Trophoblast cell (in vitro differentiated cells and primary cell): ENCODE measurements at regions not wholly inside any gene's neighbourhood (a gene's known extent, or its start where the extent isn't known, plus 50 kb on each side); places are given as distances from the start of the nearest gene placed in this dataset.

Source experiments
- DNase-seq, 2 donors: peaks; one replicate each; pipeline ENCODE4 v3.0.0-alpha.2; 2016
- H2AFZ ChIP-seq: 2 replicates; pipeline ENCODE4 v1.6.1; 2013; ENCODE audit warnings: low read length, moderate library complexity, mild to moderate bottlenecking; ENCODE audit not compliant: insufficient read depth, poor library complexity
- H2AK5ac ChIP-seq: 2 replicates; pipeline ENCODE4 v1.6.1; 2013; ENCODE audit warnings: mild to moderate bottlenecking, low read length
- H2BK120ac ChIP-seq: 2 replicates; pipeline ENCODE4 v1.6.1; 2013; ENCODE audit warnings: low read length, mild to moderate bottlenecking, moderate library complexity; ENCODE audit not compliant: insufficient read depth, poor library complexity
- H2BK12ac ChIP-seq: 2 replicates; pipeline ENCODE4 v1.6.1; 2013; ENCODE audit warnings: mild to moderate bottlenecking, low read length, moderate library complexity
- H2BK5ac ChIP-seq: 2 replicates; pipeline ENCODE4 v1.6.1; 2013; ENCODE audit warnings: low read length, low read depth, moderate library complexity, mild to moderate bottlenecking; ENCODE audit not compliant: poor library complexity
- H3K14ac ChIP-seq: 2 replicates; pipeline ENCODE4 v1.6.1; 2013; ENCODE audit warnings: mild to moderate bottlenecking, low read length
- H3K18ac ChIP-seq: 2 replicates; pipeline ENCODE4 v1.6.1; 2013; ENCODE audit warnings: mild to moderate bottlenecking, low read length
- H3K23ac ChIP-seq: 2 replicates; pipeline ENCODE4 v1.6.1; 2013; ENCODE audit warnings: low read length
- H3K27ac ChIP-seq: 2 replicates; pipeline ENCODE4 v1.5.1; 2013; ENCODE audit warnings: low read depth, mild to moderate bottlenecking, inconsistent platforms, low read length, moderate library complexity
- H3K27me3 ChIP-seq: 2 replicates; pipeline ENCODE4 v1.6.1; 2013; ENCODE audit warnings: inconsistent platforms, mild to moderate bottlenecking, low read length, moderate library complexity; ENCODE audit not compliant: insufficient read depth
- H3K36me3 ChIP-seq, 2 experiments: 1 replicate in 1 of 2; 2 replicates in 1 of 2; pipeline ENCODE4 v1.6.1; 2013; ENCODE audit warnings: low read length in 2 of 2, mild to moderate bottlenecking in 2 of 2, moderate library complexity in 1 of 2; ENCODE audit not compliant: insufficient read depth in 2 of 2, control insufficient read depth in 1 of 2
- H3K4ac ChIP-seq: 2 replicates; pipeline ENCODE4 v1.6.1; 2013; ENCODE audit warnings: low read depth, mild to moderate bottlenecking, low read length, moderate library complexity
- H3K4me1 ChIP-seq, 2 experiments: 1 replicate in 1 of 2; 2 replicates in 1 of 2; pipeline ENCODE4 v1.6.1; 2013; ENCODE audit warnings: low read length in 2 of 2, mild to moderate bottlenecking in 2 of 2, moderate library complexity in 1 of 2; ENCODE audit not compliant: insufficient read depth in 2 of 2, control insufficient read depth in 1 of 2
- H3K4me2 ChIP-seq: 2 replicates; pipeline ENCODE4 v1.6.1; 2013; ENCODE audit warnings: inconsistent platforms, mild to moderate bottlenecking, low read length, moderate library complexity
- H3K4me3 ChIP-seq: 2 replicates; pipeline ENCODE4 v1.5.1; 2013; ENCODE audit warnings: mild to moderate bottlenecking, low read depth, low read length, inconsistent platforms
- H3K79me1 ChIP-seq: one replicate; pipeline ENCODE4 v1.6.1; 2013; ENCODE audit warnings: low read length
- H3K79me2 ChIP-seq: 2 replicates; pipeline ENCODE4 v1.6.1; 2013; ENCODE audit warnings: low read length, mild to moderate bottlenecking; ENCODE audit not compliant: control insufficient read depth, insufficient read depth, poor library complexity
- H3K9ac ChIP-seq: 2 replicates; pipeline ENCODE4 v1.6.1; 2013; ENCODE audit warnings: mild to moderate bottlenecking, low read length
- H3K9me3 ChIP-seq: 2 replicates; pipeline ENCODE4 v1.6.1; 2013; ENCODE audit warnings: low read depth, mild to moderate bottlenecking, control low read depth, inconsistent platforms, low read length; ENCODE audit not compliant: insufficient read depth
- H4K12ac ChIP-seq: 2 replicates; pipeline ENCODE4 v1.6.1; 2013; ENCODE audit warnings: low read depth, mild to moderate bottlenecking, low read length, moderate library complexity
- H4K8ac ChIP-seq: 2 replicates; pipeline ENCODE4 v1.6.1; 2013; ENCODE audit warnings: low read depth, mild to moderate bottlenecking, low read length, moderate library complexity
- H4K91ac ChIP-seq: one replicate; pipeline ENCODE4 v1.6.1; 2013; ENCODE audit warnings: low read depth, mild to moderate bottlenecking, low read length, moderate library complexity
- WGBS: extraction: QIAGEN DNeasy Blood & Tissue Kit; methylation state at CpG from one replicate; pipeline ENCODE4 v1.1.7; 2013; ENCODE audit warnings: missing lambda C conversion rate; ENCODE audit not compliant: insufficient read length, insufficient coverage; ENCODE audit errors: extremely low coverage; 5-methylcytosine and 5-hydroxymethylcytosine counted together

DNA sequence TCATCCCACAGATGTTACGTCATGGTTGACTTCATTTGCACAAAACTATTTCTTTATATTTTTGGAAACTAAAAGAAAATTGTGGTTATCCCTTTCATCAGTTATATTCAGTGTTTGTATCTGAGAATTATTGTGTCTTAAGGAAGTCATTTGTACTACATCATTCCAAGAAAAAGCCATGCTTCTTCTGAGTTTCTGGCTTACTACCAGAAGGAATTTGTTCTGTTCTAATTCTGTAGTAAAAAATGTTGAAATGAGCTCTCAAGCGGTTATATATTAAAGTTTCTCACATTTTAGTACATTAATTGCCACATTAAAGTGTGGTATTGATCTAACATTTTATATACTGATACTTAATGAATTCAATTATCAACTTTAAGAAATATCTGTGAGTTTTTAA is 1844.5 kb downstream of the PCDH7 start:
- no peak for DNase-seq
- Histone ChIP-seq H4K8ac (no peak overlapping the region), H4K91ac (no peak overlapping the region), H3K9ac (no peak overlapping the region), H2BK12ac (no peak overlapping the region), H2AFZ (no peak overlapping the region), H3K4me1 (peaks cover 0 to 2% of the 10 kb centered on the region in 2 experiments), H3K9me3 (no peaks in the 10 kb centered on the region), H3K27ac (no peak overlapping the region), H3K36me3 (no peaks in the 10 kb centered on the region), H3K4me2 (no peak overlapping the region), H3K79me2 (no peaks in the 10 kb centered on the region), H2BK120ac (no peak overlapping the region), H3K79me1 (no peaks in the 10 kb centered on the region), H3K18ac (no peak overlapping the region), H2AK5ac (no peak overlapping the region), H2BK5ac (no peak overlapping the region), H3K23ac (no peak overlapping the region), H3K27me3 (no peaks in the 10 kb centered on the region), H4K12ac (no peak overlapping the region), H3K4ac (no peak overlapping the region), H3K4me3 (no peak overlapping the region), H3K14ac (no peak overlapping the region)
- WGBS, result no CpG with 5 or more reads among the region's 2 CpGs

DNA sequence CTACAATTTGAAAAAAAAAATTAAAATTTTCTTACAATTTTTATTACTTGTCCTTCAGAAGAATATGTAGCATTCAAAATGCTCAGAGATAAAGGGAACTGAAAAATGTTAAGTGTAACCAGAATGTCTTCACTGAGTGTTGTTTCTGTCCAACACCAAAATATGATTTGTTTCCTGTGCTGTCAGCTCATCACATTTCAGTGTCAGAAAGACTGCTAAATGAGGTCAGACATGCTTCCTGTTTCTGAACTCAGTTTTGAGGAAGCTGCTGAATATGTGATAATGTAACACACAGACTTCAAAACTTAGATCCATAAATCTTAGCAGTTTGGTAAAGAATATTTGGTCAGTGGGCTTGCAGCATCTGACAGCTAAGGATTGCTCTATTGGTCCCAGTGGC is 1849.7 kb downstream of the PCDH7 start:
- Histone ChIP-seq H3K18ac (no peak overlapping the region), H2BK5ac (no peak overlapping the region), H3K14ac (no peak overlapping the region), H3K4ac (no peak overlapping the region), H3K27me3 (no peaks in the 10 kb centered on the region), H3K23ac (no peak overlapping the region), H3K36me3 (no peaks in the 10 kb centered on the region), H3K4me3 (no peak overlapping the region), H2BK120ac (no peak overlapping the region), H3K4me1 (no peaks in the 10 kb centered on the region), H4K91ac (no peak overlapping the region), H4K8ac (no peak overlapping the region), H2AFZ (no peak overlapping the region), H3K9me3 (no peaks in the 10 kb centered on the region), H2AK5ac (no peak overlapping the region), H2BK12ac (no peak overlapping the region), H4K12ac (no peak overlapping the region), H3K27ac (no peak overlapping the region), H3K4me2 (no peak overlapping the region), H3K9ac (no peak overlapping the region), H3K79me2 (no peaks in the 10 kb centered on the region), H3K79me1 (no peaks in the 10 kb centered on the region)
- DNase-seq, result peak in 1 of 2 donors; percentile 7

GRCh38 chr4:32572366-32572765 is 1852.2 kb downstream of the PCDH7 start:
- Histone ChIP-seq H3K79me1 (no peaks in the 10 kb centered on the region), H3K18ac (no peak overlapping the region), H3K36me3 (no peaks in the 10 kb centered on the region), H3K27me3 (no peaks in the 10 kb centered on the region), H2BK120ac (no peak overlapping the region), H3K79me2 (no peaks in the 10 kb centered on the region), H3K23ac (no peak overlapping the region), H3K4me3 (no peak overlapping the region), H3K4ac (no peak overlapping the region), H4K91ac (no peak overlapping the region), H2BK5ac (no peak overlapping the region), H3K14ac (no peak overlapping the region), H3K4me1 (no peaks in the 10 kb centered on the region), H3K9me3 (no peaks in the 10 kb centered on the region), H2AK5ac (no peak overlapping the region), H3K27ac (no peak overlapping the region), H3K9ac (no peak overlapping the region), H2BK12ac (no peak overlapping the region), H2AFZ (no peak overlapping the region), H4K8ac (no peak overlapping the region), H4K12ac (no peak overlapping the region), H3K4me2 (no peak overlapping the region)
- no peak for DNase-seq

DNA sequence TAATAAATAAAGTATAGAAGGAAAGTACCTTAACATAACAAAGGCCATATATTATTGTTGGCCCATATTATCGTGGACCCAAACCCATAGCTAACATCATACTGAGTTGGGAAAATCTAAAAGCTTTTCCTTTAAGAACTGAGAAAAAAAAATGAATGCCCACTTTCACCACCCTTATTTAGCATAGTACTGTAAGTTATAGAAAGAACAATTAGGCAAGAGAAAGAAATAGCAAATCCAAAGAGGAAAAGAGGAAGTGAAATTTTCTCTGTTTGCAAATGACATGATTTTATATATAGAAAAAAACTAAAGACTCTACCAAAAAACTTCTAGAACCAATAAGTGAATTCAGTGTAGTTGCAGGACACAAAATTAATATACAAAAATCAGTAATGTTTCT is 1854.6 kb downstream of the PCDH7 start:
- H3K4me1 ChIP-seq, result no peaks in the 10 kb centered on the region
- no peak overlapping the region for H4K8ac ChIP-seq
- no peak overlapping the region for H2BK120ac ChIP-seq
- H4K91ac ChIP-seq, result no peak overlapping the region
- no peak overlapping the region for H3K18ac ChIP-seq
- no peak overlapping the region for H2BK5ac ChIP-seq
- H3K9me3 ChIP-seq, result no peaks in the 10 kb centered on the region
- no peak overlapping the region for H3K27ac ChIP-seq
- no peak overlapping the region for H2BK12ac ChIP-seq
- no CpG with 5 or more reads among the region's 1 CpG for WGBS
- H3K36me3 ChIP-seq, result no peaks in the 10 kb centered on the region
- H3K4me3 ChIP-seq, result no peak overlapping the region
- H3K14ac ChIP-seq, result no peak overlapping the region
- no peak overlapping the region for H3K23ac ChIP-seq
- H3K4me2 ChIP-seq, result no peak overlapping the region
- no peaks in the 10 kb centered on the region for H3K79me1 ChIP-seq
- H3K79me2 ChIP-seq, result no peaks in the 10 kb centered on the region
- no peak overlapping the region for H3K9ac ChIP-seq
- H3K4ac ChIP-seq, result no peak overlapping the region
- H3K27me3 ChIP-seq, result no peaks in the 10 kb centered on the region
- no peak overlapping the region for H4K12ac ChIP-seq
- no peak for DNase-seq
- no peak overlapping the region for H2AFZ ChIP-seq
- no peak overlapping the region for H2AK5ac ChIP-seq

- Histone ChIP-seq H2BK120ac (no peak overlapping the region), H3K36me3 (no peaks in the 10 kb centered on the region), H3K27ac (no peak overlapping the region), H4K8ac (no peak overlapping the region), H3K14ac (no peak overlapping the region), H3K4me1 (no peaks in the 10 kb centered on the region), H3K27me3 (no peaks in the 10 kb centered on the region), H3K4me3 (no peak overlapping the region), H3K4me2 (no peak overlapping the region), H3K79me1 (no peaks in the 10 kb centered on the region), H3K23ac (no peak overlapping the region), H3K4ac (no peak overlapping the region), H2AFZ (no peak overlapping the region), H3K9ac (no peak overlapping the region), H4K91ac (no peak overlapping the region), H4K12ac (no peak overlapping the region), H2BK12ac (no peak overlapping the region), H3K9me3 (no peaks in the 10 kb centered on the region), H2AK5ac (no peak overlapping the region), H2BK5ac (no peak overlapping the region), H3K79me2 (no peaks in the 10 kb centered on the region), H3K18ac (no peak overlapping the region)
- no peak for DNase-seq
- no CpG with 5 or more reads among the region's 2 CpGs for WGBS
These were observed 1868.9 kb downstream of the PCDH7 start for GRCh38 chr4:32589097-32589496.
